ENCODE measurements at regions not wholly inside any gene's neighbourhood (a gene's known extent, or its start where the extent isn't known, plus 50 kb on each side); places are given as distances from the start of the nearest gene placed in this dataset.

DNA sequence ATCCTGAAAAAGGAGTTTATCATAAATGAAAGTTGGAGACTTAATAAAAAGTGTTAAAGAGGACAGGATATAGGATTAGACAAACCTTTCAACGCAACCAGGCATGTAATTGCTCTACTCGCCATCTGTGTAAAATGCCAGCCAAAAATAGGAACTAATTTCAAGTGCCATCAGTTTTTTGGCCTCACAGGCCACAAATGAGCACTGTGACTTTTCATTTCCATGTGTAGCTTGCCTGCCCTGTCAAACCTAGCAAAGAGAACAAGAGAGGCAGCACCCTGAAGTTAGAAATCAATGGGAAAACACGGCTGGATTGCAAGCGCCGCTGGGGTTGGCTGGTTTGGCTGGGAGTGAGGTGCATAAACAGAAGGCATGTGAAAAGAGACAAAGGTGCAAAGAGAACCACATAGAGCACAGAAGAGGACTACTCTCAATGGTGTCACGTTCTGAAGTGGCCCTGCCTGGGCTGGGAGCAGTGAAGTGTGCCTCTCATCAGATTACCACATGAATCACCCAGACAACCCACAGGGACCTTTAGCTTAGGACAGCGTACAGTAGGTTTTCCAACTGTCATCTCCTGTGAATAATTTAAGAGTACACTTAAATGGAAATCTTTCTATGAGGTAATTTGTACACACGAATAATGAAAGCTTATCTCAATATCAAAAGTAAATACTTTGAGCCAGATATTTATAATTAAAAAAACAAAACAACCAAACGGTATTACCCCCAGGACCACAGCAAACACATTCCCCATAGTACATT, 78.0 kb upstream of the NHSL1 start:
- TF ChIP-seq CTCF (conservative IDR thresholded peaks at IDR 0.05; ENCODE audit: low read length) (no peak), EZH2phosphoT487 (IDR thresholded peaks at IDR 0.05; ENCODE audit: borderline replicate concordance) (no peak)

All from Loucy (cell line).